Lung (tissue), 11 donors: ENCODE measurements at regions not wholly inside any gene's neighbourhood (a gene's known extent, or its start where the extent isn't known, plus 50 kb on each side); places are given as distances from the start of the nearest gene placed in this dataset.

Experiments used
- ATAC-seq: fragments of 200-7000 bp; cut with Tn5 transposase; one replicate; pipeline ENCODE4 v1.9.1; 2020; ENCODE audit warnings: moderate number of reproducible peaks; ENCODE audit not compliant: insufficient read depth, low FRiP score
- DNase-seq, 3 donors: peaks; one replicate each; pipeline ENCODE4 v3.0.0-alpha.2; 2013 to 2017
- H3K27ac ChIP-seq, 2 donors: one replicate each; pipeline ENCODE4 v1.5.1; 2013; ENCODE audit warnings: mild to moderate bottlenecking in 2 of 2, moderate library complexity in 2 of 2, control low read depth in 1 of 2, inconsistent platforms in 1 of 2, low read depth in 1 of 2, low read length in 1 of 2
- H3K27me3 ChIP-seq, 3 donors: one replicate each; pipeline ENCODE4 v1.5.1; 2013; ENCODE audit warnings: low read length in 2 of 3; ENCODE audit not compliant: control insufficient read depth in 3 of 3, insufficient read depth in 3 of 3
- H3K36me3 ChIP-seq, 4 donors: one replicate each; pipeline ENCODE4 v1.5.1; 2013; ENCODE audit warnings: low read length in 4 of 4, mild to moderate bottlenecking in 1 of 4, moderate library complexity in 1 of 4; ENCODE audit not compliant: control insufficient read depth in 4 of 4, insufficient read depth in 4 of 4
- H3K4me1 ChIP-seq, 5 donors: one replicate each; pipeline ENCODE4 v1.5.1; 2013; ENCODE audit warnings: low read length in 5 of 5, mild to moderate bottlenecking in 2 of 5, moderate library complexity in 1 of 5; ENCODE audit not compliant: control insufficient read depth in 5 of 5, insufficient read depth in 5 of 5
- H3K4me3 ChIP-seq: one replicate; pipeline ENCODE4 v1.5.1; 2013; ENCODE audit warnings: mild to moderate bottlenecking, control low read depth, moderate library complexity
- H3K9ac ChIP-seq, 2 donors: one replicate each; pipeline ENCODE4 v1.5.1; 2013; ENCODE audit warnings: low read length in 2 of 2, control low read depth in 1 of 2; ENCODE audit not compliant: insufficient read depth in 1 of 2
- H3K9me3 ChIP-seq, 4 donors: one replicate each; pipeline ENCODE4 v1.5.1; 2013; ENCODE audit warnings: low read length in 3 of 4, mild to moderate bottlenecking in 1 of 4, moderate library complexity in 1 of 4; ENCODE audit not compliant: control insufficient read depth in 4 of 4, insufficient read depth in 3 of 4
- WGBS, 2 donors: extraction: QIAGEN DNeasy Blood & Tissue Kit; methylation state at CpG; one replicate each; pipeline ENCODE4 v1.1.7; 2013; 5-methylcytosine and 5-hydroxymethylcytosine counted together
- TF ChIP-seq, protein P1 (sequence below): IDR thresholded peaks from 2 replicates; pipeline ENCODE4 v1.5.1; 2012; ENCODE audit warnings: mild to moderate bottlenecking; ENCODE audit errors: control extremely low read depth, extremely low read depth
- donor health status: control.
- donor health status: control.
- donor health status: Bipolar disorder and iron deficiency.
- donor health status: healthy.
- donor health status: DM: yes; HTN: yes; CAD: no.

GRCh38 chr5:72711351-72711750, 105.1 kb upstream of the TNPO1 start:
- no peak for DNase-seq
- WGBS, 2 donors, result 77 to 80% methylated on average over 2 of the region's 2 CpGs
- Histone ChIP-seq H3K4me1 (no peaks in the 10 kb centered on the region), H3K36me3 (no peaks in the 10 kb centered on the region), H3K9me3 (peaks cover 0 to 10% (median 1%) of the 10 kb centered on the region in 4 donors), H3K4me3 (no peak overlapping the region), H3K27ac (no peak overlapping the region), H3K27me3 (no peaks in the 10 kb centered on the region), H3K9ac (no peak overlapping the region)
- TF ChIP-seq, protein P1, sequence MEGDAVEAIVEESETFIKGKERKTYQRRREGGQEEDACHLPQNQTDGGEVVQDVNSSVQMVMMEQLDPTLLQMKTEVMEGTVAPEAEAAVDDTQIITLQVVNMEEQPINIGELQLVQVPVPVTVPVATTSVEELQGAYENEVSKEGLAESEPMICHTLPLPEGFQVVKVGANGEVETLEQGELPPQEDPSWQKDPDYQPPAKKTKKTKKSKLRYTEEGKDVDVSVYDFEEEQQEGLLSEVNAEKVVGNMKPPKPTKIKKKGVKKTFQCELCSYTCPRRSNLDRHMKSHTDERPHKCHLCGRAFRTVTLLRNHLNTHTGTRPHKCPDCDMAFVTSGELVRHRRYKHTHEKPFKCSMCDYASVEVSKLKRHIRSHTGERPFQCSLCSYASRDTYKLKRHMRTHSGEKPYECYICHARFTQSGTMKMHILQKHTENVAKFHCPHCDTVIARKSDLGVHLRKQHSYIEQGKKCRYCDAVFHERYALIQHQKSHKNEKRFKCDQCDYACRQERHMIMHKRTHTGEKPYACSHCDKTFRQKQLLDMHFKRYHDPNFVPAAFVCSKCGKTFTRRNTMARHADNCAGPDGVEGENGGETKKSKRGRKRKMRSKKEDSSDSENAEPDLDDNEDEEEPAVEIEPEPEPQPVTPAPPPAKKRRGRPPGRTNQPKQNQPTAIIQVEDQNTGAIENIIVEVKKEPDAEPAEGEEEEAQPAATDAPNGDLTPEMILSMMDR, result no peak
- ATAC-seq, result no peak

DNA sequence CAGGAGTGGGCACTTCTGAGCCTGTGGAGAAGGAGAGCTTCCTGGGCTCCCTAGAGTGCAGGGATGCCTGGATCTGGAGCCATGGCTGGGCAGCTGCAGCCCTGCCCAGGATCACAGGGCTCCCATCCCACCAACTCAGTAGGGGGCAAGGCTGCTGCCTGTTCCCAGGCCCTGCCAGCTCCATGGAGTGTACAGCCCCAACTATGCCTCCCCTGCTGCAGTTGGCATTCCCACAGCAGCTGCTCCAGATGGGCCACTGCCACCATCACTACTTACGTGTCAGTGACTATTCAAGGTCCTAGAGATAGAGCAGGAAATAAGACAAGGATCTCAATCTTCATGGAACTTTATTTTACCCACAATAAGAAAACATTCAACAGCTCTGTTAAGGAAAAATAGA, 107.1 kb upstream of the TNPO1 start:
- TF ChIP-seq, protein P1, result no peak
- no peak for DNase-seq

GRCh38 chr5:72705178-72705577, 111.3 kb upstream of the TNPO1 start:
- H3K4me1 ChIP-seq, result no peaks in the 10 kb centered on the region
- no peak overlapping the region for H3K9ac ChIP-seq
- peaks cover 0 to 10% (median 1%) of the 10 kb centered on the region in 4 donors for H3K9me3 ChIP-seq
- no peaks in the 10 kb centered on the region for H3K36me3 ChIP-seq
- H3K4me3 ChIP-seq, result no peak overlapping the region
- 100% methylated on average over 1 of the region's 1 CpG for WGBS, 2 donors
- no peak overlapping the region for H3K27ac ChIP-seq
- DNase-seq, result no peak
- no peaks in the 10 kb centered on the region for H3K27me3 ChIP-seq
- no peak for ATAC-seq
- TF ChIP-seq, protein P1, result no peak

More for the DNA sequence above, 107.1 kb upstream of the TNPO1 start:
- Histone ChIP-seq H3K9ac (no peak overlapping the region), H3K27me3 (no peaks in the 10 kb centered on the region), H3K9me3 (peaks cover 0 to 10% (median 1%) of the 10 kb centered on the region in 4 donors), H3K4me1 (no peaks in the 10 kb centered on the region), H3K36me3 (no peaks in the 10 kb centered on the region), H3K4me3 (no peak overlapping the region), H3K27ac (no peak overlapping the region)
- WGBS, 2 donors, result 77 to 85% methylated on average over 1 of the region's 1 CpG
- ATAC-seq, result no peak

- H3K27ac ChIP-seq, result no peak overlapping the region
- no peak overlapping the region for H3K4me3 ChIP-seq
- DNase-seq, result no peak
- no peaks in the 10 kb centered on the region for H3K36me3 ChIP-seq
- no peaks in the 10 kb centered on the region for H3K27me3 ChIP-seq
- TF ChIP-seq, protein P1, result no peak
- no peak overlapping the region for H3K9ac ChIP-seq
- H3K4me1 ChIP-seq, result no peaks in the 10 kb centered on the region
- 87 to 93% methylated on average over 2 of the region's 2 CpGs for WGBS, 2 donors
- ATAC-seq, result no peak
- peaks cover 0 to 9% (median 1%) of the 10 kb centered on the region in 4 donors for H3K9me3 ChIP-seq
Observed at GRCh38 chr5:72703876-72704275, 112.6 kb upstream of the TNPO1 start.
